ENCODE measurements at regions not wholly inside any gene's neighbourhood (a gene's known extent, or its start where the extent isn't known, plus 50 kb on each side); places are given as distances from the start of the nearest gene placed in this dataset.
"Not testable (repeated sequence)": the region's sequence is repeated elsewhere in the genome, so short reads cannot be mapped to it uniquely, and the experiment has no call there.

DNA sequence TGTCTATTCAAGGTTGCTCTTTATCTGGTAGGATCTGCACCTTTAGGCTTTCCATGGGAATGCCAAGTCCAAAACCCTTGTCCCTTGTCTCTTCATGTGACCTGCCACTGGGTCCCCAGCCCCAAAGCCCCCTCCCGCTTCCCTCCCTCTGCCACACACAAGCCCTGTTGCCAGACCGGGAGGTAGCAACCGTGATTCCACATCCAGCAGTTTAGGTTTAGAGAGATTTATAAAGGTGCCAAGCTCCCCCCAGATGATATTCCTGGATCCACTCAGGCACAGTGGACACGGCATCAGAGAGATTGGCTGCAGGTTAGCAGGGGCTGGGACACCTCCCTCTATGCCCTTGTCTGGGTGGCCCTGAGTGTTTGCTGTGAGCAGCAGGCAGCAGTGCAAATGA is 504.7 kb downstream of the CCDC171 start:
- no peak for DNase-seq

- peak; percentile 73 for DNase-seq
Measured at GRCh38 chr9:16058131-16058549, 505.3 kb downstream of the CCDC171 start.

DNA sequence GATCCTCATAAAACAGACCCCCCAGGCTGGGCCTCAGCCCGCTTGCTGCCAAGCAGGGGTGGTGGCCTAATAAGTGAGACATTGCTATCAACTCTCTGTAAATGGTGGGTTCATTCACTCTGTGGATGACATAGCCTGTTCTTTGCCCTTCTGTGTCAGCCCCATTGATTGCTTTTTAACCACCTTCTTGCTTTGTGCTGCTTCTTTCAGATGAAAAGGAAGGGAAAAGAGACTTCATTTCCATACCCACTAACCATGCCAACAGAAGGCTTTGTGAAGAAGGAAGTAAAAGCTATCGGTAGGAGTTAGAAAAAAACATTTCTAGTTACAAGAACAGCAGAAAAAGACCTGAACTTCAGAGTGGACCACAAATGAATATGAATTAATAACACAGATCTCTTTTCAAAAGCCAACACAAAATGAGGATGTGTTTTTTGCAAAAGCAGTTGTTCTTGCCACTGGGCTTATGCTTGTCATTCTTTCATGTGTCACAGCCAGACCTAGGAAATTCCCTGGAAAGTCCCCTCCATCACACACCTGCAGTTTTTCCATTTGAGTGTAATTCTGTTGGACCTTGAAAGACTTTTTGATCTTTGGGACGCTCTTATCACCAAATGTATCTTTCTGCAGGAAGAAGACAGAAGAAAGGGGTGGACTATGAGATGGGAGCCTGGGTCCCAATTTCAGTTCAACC is 507.7 kb downstream of the CCDC171 start:
- no peak for DNase-seq

DNA sequence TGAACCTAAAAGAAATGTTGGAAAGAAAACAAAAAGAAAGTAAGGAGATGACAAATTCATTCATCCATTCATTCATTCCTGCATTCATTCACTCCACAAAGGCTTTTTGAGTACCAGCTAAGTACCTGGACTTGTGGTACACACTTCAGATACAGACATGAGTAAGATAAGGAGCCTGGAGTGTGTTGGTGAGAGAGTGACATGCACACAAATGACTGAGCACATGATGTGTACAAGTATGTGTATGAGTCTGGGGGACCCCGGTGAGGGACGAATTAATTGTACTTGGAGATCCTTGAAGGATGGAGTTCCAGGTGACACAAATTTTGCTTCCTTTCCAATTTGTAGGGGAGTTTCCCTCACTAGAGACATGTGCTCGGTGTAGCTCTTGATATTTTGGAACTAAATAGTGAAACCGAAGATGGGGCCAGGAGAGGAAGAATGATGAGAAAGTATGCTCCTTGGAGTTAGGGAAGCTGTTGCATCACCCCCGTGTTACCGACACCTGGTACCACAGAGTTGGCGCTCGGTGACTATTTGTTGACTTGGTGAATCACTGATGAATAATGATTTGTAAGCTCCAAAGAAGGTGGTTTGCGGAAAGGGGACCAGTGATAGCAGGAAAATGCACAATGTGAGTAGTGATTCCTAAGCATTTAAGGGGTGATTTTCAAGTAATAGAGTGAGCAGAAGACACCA is 509.8 kb downstream of the CCDC171 start:
- peak; percentile 86 for DNase-seq

DNA sequence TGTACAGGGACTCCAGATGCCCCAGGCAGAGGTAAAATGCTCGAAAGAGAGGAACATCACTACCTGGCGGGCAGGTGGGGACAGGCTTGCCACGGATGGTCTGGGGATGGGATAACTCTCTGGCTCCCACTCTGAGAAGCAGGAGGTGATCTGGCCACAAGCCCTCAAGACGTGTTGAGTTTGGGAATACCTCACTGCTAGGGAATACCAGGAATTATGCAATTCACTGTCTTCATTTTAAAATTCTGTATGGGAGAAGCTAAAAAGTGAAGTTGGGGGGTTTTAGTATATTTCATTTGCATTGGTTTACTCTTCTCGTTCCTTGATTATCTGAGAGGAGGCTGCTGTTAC is 510.4 kb downstream of the CCDC171 start:
- no peak for DNase-seq

GRCh38 chr9:16064771-16065170 is 511.9 kb downstream of the CCDC171 start:
- DNase-seq, result no peak

GRCh38 chr9:16066201-16066600 is 513.4 kb downstream of the CCDC171 start:
- not testable (repeated sequence) for DNase-seq

GRCh38 chr9:16068476-16068875 is 515.6 kb downstream of the CCDC171 start:
- peak; percentile 91 for DNase-seq

DNA sequence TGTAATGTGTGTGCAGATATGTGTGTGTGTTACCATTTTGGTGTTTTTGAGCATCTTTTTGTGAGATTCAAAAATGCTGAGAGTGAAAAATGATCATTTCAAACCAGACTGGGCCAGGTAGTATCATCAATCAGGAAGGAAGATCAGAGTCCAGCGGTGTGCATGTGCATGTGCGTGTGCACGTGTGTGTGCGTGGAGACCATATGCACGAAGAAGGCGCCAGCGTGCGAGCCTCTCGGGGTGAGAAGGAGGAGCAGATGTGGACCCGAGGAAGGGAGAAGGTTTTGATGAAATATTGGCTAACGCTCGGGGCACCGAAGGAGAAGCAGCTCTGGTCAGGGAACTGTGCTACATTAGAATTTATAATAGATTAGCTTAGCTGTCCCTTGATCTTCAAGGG is 516.4 kb downstream of the CCDC171 start:
- peak; percentile 21 for DNase-seq

DNA sequence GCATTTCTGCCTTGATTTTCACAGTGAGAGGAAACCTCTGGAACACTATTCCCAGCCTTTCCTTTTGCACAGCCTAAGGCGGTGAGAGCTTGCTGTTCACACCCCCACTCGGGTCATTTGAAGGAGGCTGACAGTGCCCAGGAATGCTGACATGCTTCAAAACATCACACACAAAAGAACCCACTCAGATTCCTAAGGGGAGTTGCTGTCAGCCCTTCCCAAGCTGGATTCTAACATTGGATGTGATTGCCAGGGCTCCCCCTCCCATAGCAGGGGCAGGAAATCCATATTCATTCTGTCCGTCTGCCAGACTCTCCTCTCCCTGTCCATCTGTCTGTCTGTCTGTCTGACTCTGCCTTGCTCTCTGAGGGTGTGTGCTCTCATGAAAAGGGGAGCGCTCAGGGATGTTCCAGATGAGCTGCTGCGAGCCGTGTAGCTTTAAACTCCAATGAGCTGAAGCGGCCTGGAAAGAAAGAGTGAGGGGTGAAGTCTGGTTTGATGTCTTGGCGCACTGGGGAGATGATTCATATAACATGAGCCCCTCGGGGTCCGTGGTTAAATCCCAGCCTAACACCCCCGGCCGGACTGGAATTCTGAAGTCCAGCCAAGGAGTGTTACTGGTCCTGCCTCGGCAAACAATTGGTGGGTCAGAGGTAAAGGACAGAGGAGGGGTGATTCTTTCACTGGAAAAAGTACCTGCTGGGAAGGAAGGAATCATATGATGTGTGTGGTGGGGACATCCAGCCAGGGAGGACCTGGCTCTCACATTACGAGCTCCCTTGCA is 517.0 kb downstream of the CCDC171 start:
- peak; percentile 82 for DNase-seq

- no peak for DNase-seq
Measured at GRCh38 chr9:16070455-16071145, 517.8 kb downstream of the CCDC171 start.

- DNase-seq, result no peak
Measured at GRCh38 chr9:16071400-16071799, 518.6 kb downstream of the CCDC171 start.

GRCh38 chr9:16074963-16075362 is 522.1 kb downstream of the CCDC171 start:
- DNase-seq, result peak; percentile 62

GRCh38 chr9:16075696-16076095 is 522.9 kb downstream of the CCDC171 start:
- peak; percentile 70 for DNase-seq

DNA sequence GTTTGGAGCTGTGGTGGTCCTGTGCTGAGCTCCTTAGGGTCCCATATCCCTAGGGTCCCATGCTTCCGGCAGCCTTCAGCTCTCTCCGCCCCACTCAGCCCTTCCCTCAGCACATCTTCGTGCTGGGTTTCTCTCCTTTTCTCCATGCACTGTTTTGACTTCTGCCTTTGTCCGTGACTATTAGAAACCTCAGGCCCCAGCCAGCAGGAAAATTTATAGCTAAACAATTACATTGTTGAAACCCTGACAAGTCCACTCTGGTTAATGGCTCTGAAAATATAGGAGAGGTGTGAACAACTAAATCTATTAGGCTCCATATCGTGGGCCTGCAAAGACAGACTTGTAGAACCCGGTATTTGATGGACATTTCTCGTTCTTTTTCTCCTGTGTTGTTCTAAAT is 523.7 kb downstream of the CCDC171 start:
- no peak for DNase-seq

DNA sequence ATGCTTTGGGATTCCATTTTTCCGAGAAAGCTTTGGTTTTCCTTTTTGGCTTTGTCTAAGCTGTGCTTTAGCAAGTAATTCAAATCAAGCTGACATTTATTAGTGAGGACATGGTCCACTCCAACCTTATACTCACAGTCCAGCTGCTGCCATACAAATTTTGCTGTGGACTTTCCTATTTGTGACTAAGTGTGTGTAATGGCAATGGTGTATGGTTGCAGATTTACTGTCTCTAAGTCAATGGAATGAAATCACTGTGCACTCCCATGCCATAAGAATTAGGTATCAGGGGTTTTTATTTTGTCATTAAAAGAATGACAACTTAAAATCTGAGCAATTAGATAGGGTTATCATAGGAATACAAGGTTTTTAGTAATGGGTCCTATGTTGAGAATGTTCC is 530.0 kb downstream of the CCDC171 start:
- no peak for DNase-seq

GRCh38 chr9:16085167-16085726 is 532.4 kb downstream of the CCDC171 start:
- no peak for DNase-seq

DNA sequence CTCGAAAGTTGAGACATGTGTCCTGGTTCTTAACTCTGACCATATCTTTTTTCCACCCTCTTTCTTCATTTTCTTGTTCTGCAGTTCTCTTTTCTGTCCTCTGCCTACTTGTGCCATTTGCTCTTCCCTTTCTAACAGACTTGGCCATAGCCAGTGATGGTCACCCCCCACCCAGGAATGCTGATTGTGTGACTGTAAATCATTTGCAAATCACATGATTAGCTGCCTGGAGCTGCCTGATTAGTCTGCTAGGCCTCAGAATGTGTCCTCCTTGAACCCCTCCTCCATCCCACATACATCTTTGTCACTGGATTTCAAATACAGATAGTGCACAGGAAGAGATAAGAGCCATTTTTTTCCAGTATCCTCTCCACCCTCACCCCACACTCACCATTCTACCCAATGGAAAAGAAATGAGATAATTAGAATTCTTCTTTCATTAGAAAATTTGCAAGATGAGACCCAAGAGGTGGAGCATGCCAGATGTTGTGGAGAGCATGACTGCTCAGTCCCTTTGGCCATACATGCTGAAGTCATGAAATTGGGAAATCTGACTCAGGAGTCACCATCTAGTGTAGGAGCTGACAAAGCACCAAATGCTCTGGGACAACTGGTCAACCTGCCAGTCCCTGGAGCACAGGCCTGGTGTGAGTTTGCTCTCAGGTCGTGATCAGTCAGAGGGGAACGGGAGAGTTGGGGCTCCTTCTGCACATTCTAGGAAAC is 538.2 kb downstream of the CCDC171 start:
- DNase-seq, result peak; percentile 38

DNA sequence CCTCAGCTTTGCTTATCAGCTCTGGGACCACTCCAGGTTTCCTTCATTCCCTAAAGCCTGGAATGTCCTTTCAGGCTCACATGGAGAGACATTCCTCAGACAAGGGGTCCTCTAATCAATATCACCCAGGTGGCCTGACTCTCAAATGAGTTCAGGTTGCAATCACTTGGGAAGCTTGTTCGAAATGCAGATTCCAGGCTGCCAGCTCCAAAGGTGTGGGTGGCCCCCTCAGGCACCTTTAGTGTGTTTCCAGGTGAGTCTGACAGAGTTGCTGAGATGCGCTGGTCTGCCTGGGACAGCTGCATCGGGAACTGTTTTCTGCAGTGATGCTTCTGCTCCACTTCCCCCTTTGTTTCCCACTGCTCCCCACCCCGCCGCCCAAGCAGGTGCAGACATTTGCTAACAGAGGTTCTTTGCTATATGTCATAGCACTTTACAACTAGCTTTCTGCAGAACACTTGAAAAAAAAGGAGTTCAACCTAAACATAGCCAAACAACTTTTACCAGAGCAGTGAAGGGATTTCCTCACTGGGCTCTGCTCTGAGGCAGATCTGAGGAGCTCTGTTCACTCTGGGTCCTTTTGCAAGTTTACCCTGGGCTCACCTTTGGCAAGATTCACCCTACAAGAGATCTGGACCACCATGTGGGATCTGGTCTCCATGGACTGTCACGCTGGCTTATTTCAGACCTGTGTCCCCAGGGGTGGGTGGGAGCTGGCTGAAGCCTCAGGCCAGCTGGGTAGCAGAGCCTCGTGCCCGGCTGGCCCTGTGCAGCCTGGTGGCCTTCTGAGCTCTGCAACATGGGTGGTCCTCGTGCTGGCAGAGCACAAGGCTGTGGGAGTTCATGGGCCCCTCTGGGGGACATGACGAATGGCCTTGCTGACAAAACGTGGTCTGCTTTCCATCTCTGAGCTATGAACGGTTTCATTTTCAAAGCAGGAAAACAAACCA is 539.6 kb downstream of the CCDC171 start:
- DNase-seq, result peak; percentile 64

DNA sequence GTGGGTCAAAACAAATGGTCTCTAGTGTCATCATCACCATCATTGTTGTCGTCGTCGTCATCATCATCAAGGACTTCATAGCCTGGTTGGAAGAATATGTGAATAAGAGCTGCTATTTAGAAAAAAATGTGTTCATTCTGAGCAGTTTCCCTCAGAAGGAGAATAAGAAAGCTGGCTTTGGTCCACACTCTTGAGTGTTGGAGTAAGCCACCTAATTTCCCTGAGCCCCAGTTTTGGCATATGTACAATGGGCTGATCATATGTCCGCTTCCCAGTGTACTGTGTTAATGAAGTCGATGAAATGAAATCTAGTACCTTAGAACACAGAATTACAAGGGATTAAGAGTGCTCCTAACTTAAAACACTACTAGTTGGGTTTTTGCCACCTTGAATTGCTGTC is 545.5 kb downstream of the CCDC171 start:
- DNase-seq, result no peak

All from fibroblast of skin of abdomen (primary cell).